Activated T-cell treated with anti-CD3 and anti-CD28 coated beads, Interleukin-2, amount 50 U/mL, for 72 hours (primary cell): ENCODE measurements at regions not wholly inside any gene's neighbourhood (a gene's known extent, or its start where the extent isn't known, plus 50 kb on each side); places are given as distances from the start of the nearest gene placed in this dataset.
"Not testable (repeated sequence)": the region's sequence is repeated elsewhere in the genome, so short reads cannot be mapped to it uniquely, and the experiment has no call there.

Experiments
- ATAC-seq, 2 donors: fragments of 150-1000 bp; cut with Tn5 transposase; replicated peaks in 1 of 2; 2 replicates each; pipeline ENCODE4 v1.10.0; 2021; ENCODE audit warnings: moderate library complexity in 2 of 2, mild to moderate bottlenecking in 1 of 2
- DNase-seq, 2 donors: peaks; one replicate each; pipeline ENCODE4 v3.0.0; 2021 to 2022; ENCODE audit warnings: mixed read lengths in 1 of 2
- H3K27ac Mint-ChIP-seq: one replicate; pipeline ENCODE4 v1.8.0; 2022; ENCODE audit warnings: mild to moderate bottlenecking, moderate library complexity, mixed read lengths
- H3K27me3 Mint-ChIP-seq: one replicate; pipeline ENCODE4 v1.8.0; 2022; ENCODE audit warnings: low read depth, mixed read lengths
- H3K36me3 Mint-ChIP-seq, 2 donors: one replicate each; pipeline ENCODE4 v1.8.0; 2022; ENCODE audit warnings: mixed read lengths in 2 of 2, mild to moderate bottlenecking in 1 of 2; ENCODE audit not compliant: insufficient read depth in 2 of 2
- H3K4me1 Mint-ChIP-seq: one replicate; pipeline ENCODE4 v1.8.0; 2022; ENCODE audit warnings: low read depth, mixed read lengths
- H3K4me3 Mint-ChIP-seq, 2 donors: one replicate each; pipeline ENCODE4 v1.8.0; 2022; ENCODE audit warnings: mild to moderate bottlenecking in 2 of 2, mixed read lengths in 2 of 2, moderate library complexity in 2 of 2
- H3K9me3 Mint-ChIP-seq, 2 donors: one replicate each; pipeline ENCODE4 v1.8.0; 2022; ENCODE audit warnings: mixed read lengths in 2 of 2

- Mint-ChIP-seq H3K27ac (peak overlapping the region; percentile 10), H3K4me3 (peak overlapping the region in 1 of 2 donors; percentile 69), H3K27me3 (peaks cover 23% of the 10 kb centered on the region)
- DNase-seq, H3K36me3 Mint-ChIP-seq, ATAC-seq, H3K4me1 Mint-ChIP-seq, H3K9me3 Mint-ChIP-seq: not testable (repeated sequence)
Observed at GRCh38 chr3:192968901-192969300, 51.2 kb upstream of the MB21D2 start.

GRCh38 chr3:192980632-192981031 is 63.0 kb upstream of the MB21D2 start:
- no peaks in the 10 kb centered on the region for H3K27me3 Mint-ChIP-seq
- no peak for ATAC-seq

GRCh38 chr3:192986379-192986778 is 68.7 kb upstream of the MB21D2 start:
- Mint-ChIP-seq H3K4me3 (no peak overlapping the region), H3K27me3 (peaks cover 8% of the 10 kb centered on the region), H3K36me3 (no peaks in the 10 kb centered on the region), H3K9me3 (peaks cover 0 to 2% of the 10 kb centered on the region in 2 donors), H3K4me1 (no peaks in the 10 kb centered on the region), H3K27ac (no peak overlapping the region)
- DNase-seq, result no peak
- ATAC-seq, result no peak

More at GRCh38 chr3:192980632-192981031, 63.0 kb upstream of the MB21D2 start:
- Mint-ChIP-seq H3K9me3 (peaks cover 3 to 6% of the 10 kb centered on the region in 2 donors), H3K4me3 (no peak overlapping the region), H3K4me1 (no peaks in the 10 kb centered on the region), H3K36me3 (no peaks in the 10 kb centered on the region), H3K27ac (no peak overlapping the region)
- no peak for DNase-seq

- H3K4me3 Mint-ChIP-seq, result no peak overlapping the region
- ATAC-seq, result no peak
- H3K9me3 Mint-ChIP-seq, result peaks cover 0 to 2% of the 10 kb centered on the region in 2 donors
- peaks cover 8% of the 10 kb centered on the region for H3K27me3 Mint-ChIP-seq
- H3K27ac Mint-ChIP-seq, result no peak overlapping the region
- no peak for DNase-seq
- peaks cover 7% of the 10 kb centered on the region for H3K4me1 Mint-ChIP-seq
- no peaks in the 10 kb centered on the region for H3K36me3 Mint-ChIP-seq
Observed at GRCh38 chr3:192991356-192991755, 73.7 kb upstream of the MB21D2 start.

GRCh38 chr3:192992361-192992760 is 74.7 kb upstream of the MB21D2 start:
- H3K36me3 Mint-ChIP-seq, result no peaks in the 10 kb centered on the region
- peaks cover 4 to 5% of the 10 kb centered on the region in 2 donors for H3K9me3 Mint-ChIP-seq
- no peak overlapping the region for H3K4me3 Mint-ChIP-seq
- peaks cover 7% of the 10 kb centered on the region for H3K4me1 Mint-ChIP-seq
- H3K27ac Mint-ChIP-seq, result no peak overlapping the region
- DNase-seq (no peak), ATAC-seq (no peak)
- H3K27me3 Mint-ChIP-seq, result peaks cover 18% of the 10 kb centered on the region

GRCh38 chr3:192993411-192993810 is 75.8 kb upstream of the MB21D2 start:
- H3K4me1 Mint-ChIP-seq, result peaks cover 7% of the 10 kb centered on the region
- H3K27me3 Mint-ChIP-seq, result peaks cover 18% of the 10 kb centered on the region
- ATAC-seq, result no peak
- H3K36me3 Mint-ChIP-seq, result no peaks in the 10 kb centered on the region
- peaks cover 4 to 5% of the 10 kb centered on the region in 2 donors for H3K9me3 Mint-ChIP-seq
- no peak for DNase-seq
- H3K27ac Mint-ChIP-seq, result no peak overlapping the region
- no peak overlapping the region for H3K4me3 Mint-ChIP-seq

- not testable (repeated sequence) for H3K4me3 Mint-ChIP-seq, ATAC-seq, H3K27ac Mint-ChIP-seq, H3K36me3 Mint-ChIP-seq, H3K4me1 Mint-ChIP-seq, DNase-seq
- Mint-ChIP-seq H3K9me3 (peaks cover 10 to 13% of the 10 kb centered on the region in 2 donors), H3K27me3 (peaks cover 10% of the 10 kb centered on the region)
Observed at GRCh38 chr3:193001113-193001512, 83.5 kb upstream of the MB21D2 start.

GRCh38 chr3:193003624-193004023 is 86.0 kb upstream of the MB21D2 start:
- not testable (repeated sequence) for H3K4me3 Mint-ChIP-seq, H3K9me3 Mint-ChIP-seq, H3K27me3 Mint-ChIP-seq

GRCh38 chr3:193008654-193009053 is 91.0 kb upstream of the MB21D2 start:
- no peaks in the 10 kb centered on the region for H3K4me1 Mint-ChIP-seq
- DNase-seq, result no peak
- H3K27me3 Mint-ChIP-seq, result no peaks in the 10 kb centered on the region
- no peak overlapping the region for H3K4me3 Mint-ChIP-seq
- peaks cover 8 to 15% of the 10 kb centered on the region in 2 donors for H3K9me3 Mint-ChIP-seq
- H3K36me3 Mint-ChIP-seq, result peaks cover 2 to 3% of the 10 kb centered on the region in 2 donors
- no peak overlapping the region for H3K27ac Mint-ChIP-seq
- no peak for ATAC-seq

More at GRCh38 chr3:193003624-193004023, 86.0 kb upstream of the MB21D2 start:
- not testable (repeated sequence) for H3K27ac Mint-ChIP-seq, H3K4me1 Mint-ChIP-seq, ATAC-seq, H3K36me3 Mint-ChIP-seq, DNase-seq

- Mint-ChIP-seq H3K27ac (no peak overlapping the region), H3K4me3 (no peak overlapping the region), H3K36me3 (peaks cover 2 to 4% of the 10 kb centered on the region in 2 donors), H3K9me3 (peaks cover 3 to 12% of the 10 kb centered on the region in 2 donors), H3K27me3 (peaks cover 4% of the 10 kb centered on the region), H3K4me1 (no peaks in the 10 kb centered on the region)
- DNase-seq (no peak), ATAC-seq (no peak)
Observed at GRCh38 chr3:193010191-193010590, 92.5 kb upstream of the MB21D2 start.

- peaks cover 3 to 9% of the 10 kb centered on the region in 2 donors for H3K9me3 Mint-ChIP-seq
- no peak for DNase-seq
- H3K36me3 Mint-ChIP-seq, result peaks cover 2 to 4% of the 10 kb centered on the region in 2 donors
- no peak for ATAC-seq
- no peaks in the 10 kb centered on the region for H3K4me1 Mint-ChIP-seq
- H3K4me3 Mint-ChIP-seq, result no peak overlapping the region
- H3K27me3 Mint-ChIP-seq, result peaks cover 17% of the 10 kb centered on the region
- no peak overlapping the region for H3K27ac Mint-ChIP-seq
Observed at GRCh38 chr3:193011958-193012357, 94.3 kb upstream of the MB21D2 start.

- Mint-ChIP-seq H3K27ac (no peak overlapping the region), H3K4me1 (no peaks in the 10 kb centered on the region), H3K27me3 (peaks cover 24% of the 10 kb centered on the region), H3K4me3 (no peak overlapping the region), H3K9me3 (peaks cover 3 to 9% of the 10 kb centered on the region in 2 donors), H3K36me3 (peaks cover 0 to 4% of the 10 kb centered on the region in 2 donors)
- ATAC-seq, result no peak
- DNase-seq, result no peak
Observed at GRCh38 chr3:193014902-193015301, 97.2 kb upstream of the MB21D2 start.

- Mint-ChIP-seq H3K4me1 (no peaks in the 10 kb centered on the region), H3K27me3 (peaks cover 24% of the 10 kb centered on the region)
Observed at GRCh38 chr3:193016437-193016901, 98.8 kb upstream of the MB21D2 start.

GRCh38 chr3:193021506-193022010 is 103.9 kb upstream of the MB21D2 start:
- H3K36me3 Mint-ChIP-seq, result no peaks in the 10 kb centered on the region
- DNase-seq, result no peak
- peaks cover 11% of the 10 kb centered on the region for H3K27me3 Mint-ChIP-seq
- ATAC-seq, result no peak
- H3K27ac Mint-ChIP-seq, result no peak overlapping the region
- no peaks in the 10 kb centered on the region for H3K9me3 Mint-ChIP-seq
- no peaks in the 10 kb centered on the region for H3K4me1 Mint-ChIP-seq
- H3K4me3 Mint-ChIP-seq, result no peak overlapping the region

More at GRCh38 chr3:193016437-193016901, 98.8 kb upstream of the MB21D2 start:
- ATAC-seq (no peak), DNase-seq (no peak)
- H3K27ac Mint-ChIP-seq, result no peak overlapping the region
- H3K4me3 Mint-ChIP-seq, result no peak overlapping the region
- H3K36me3 Mint-ChIP-seq, result peaks cover 0 to 4% of the 10 kb centered on the region in 2 donors
- peaks cover 3 to 9% of the 10 kb centered on the region in 2 donors for H3K9me3 Mint-ChIP-seq
